Activated CD8-positive, alpha-beta memory T cell treated with anti-CD3 and anti-CD28 coated beads for 36 hours (primary cell): ENCODE measurements at regions not wholly inside any gene's neighbourhood (a gene's known extent, or its start where the extent isn't known, plus 50 kb on each side); places are given as distances from the start of the nearest gene placed in this dataset.

ENCODE experiments used
- CTCF ChIA-PET: fragments of 350-600 bp; sonication (Branson Sonifier 250); formaldehyde crosslinking; loops from one replicate; lab custom pipeline; 2021; ENCODE audit warnings: antibody characterized with exemption; lab: Charles Lee
- POLR2A ChIA-PET: fragments of 350-600 bp; sonication (Branson Sonifier 250); formaldehyde crosslinking; loops from one replicate; lab custom pipeline; 2021; ENCODE audit warnings: antibody characterized with exemption; lab: Charles Lee

DNA sequence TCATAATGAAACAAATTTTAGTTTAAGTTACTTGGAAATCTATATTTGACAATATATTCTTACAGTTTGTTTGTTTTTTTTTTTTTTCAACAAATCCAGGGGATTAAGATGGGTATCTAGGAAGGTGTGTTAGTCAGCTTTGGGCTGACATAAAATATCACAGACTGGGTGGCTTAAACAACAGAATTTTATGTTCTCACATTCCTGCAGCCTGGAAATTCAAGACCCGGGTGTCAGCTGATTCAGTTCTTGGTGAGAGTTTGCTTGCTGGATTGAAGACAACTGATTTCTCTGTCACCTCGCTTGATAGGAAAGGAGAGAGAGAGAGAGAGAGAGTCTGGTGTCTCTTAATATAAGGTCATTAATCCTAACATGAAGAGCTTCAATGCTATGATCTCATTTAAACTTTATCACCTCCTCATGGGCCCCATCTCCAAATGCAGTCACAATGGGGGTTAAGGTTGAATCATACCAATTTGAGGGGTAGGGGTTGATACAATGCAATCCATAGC, 465.2 kb downstream of the CENPC start:
- ChIA-PET POLR2A (no interaction called here), CTCF (no interaction called here)

DNA sequence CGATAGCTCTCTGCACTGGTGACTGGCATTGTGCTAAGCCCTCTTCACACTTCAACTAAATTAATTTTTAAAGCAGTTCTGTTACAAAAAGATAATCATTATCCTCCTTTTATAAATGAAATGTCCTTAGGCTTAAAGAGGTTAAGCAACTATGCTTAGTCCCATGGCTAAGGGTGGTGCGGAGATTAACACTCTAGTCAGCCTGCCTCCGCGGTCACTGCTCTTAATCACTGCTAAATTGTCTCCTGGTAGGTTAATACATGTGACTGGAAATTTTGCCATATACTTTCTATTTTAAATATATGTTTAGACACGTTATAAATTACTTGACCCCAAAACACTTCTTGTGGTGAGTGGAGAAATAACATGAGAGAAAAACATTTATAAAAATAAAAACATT, 473.7 kb downstream of the CENPC start:
- CTCF ChIA-PET, result no interaction called here
- POLR2A ChIA-PET, result no interaction called here

DNA sequence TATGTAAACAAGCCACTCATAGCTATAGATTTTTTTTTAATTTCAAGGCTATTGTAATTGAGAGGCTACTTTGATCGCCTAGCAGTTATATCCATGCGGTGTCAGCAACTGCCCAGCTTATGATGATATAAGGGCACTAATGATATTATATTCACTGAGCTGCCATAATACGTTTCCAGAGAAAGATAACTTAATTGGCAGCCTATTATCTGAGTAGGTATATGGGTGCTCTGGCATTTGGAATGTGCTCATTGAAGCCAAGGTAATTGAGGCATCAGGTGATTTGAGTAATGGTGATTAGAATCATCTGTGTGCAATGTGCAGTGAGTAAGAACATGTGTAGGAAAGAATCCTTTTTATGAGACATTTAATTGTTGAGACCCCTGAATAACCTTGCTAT, 490.0 kb downstream of the CENPC start:
- CTCF ChIA-PET, result no interaction called here
- POLR2A ChIA-PET, result no interaction called here

DNA sequence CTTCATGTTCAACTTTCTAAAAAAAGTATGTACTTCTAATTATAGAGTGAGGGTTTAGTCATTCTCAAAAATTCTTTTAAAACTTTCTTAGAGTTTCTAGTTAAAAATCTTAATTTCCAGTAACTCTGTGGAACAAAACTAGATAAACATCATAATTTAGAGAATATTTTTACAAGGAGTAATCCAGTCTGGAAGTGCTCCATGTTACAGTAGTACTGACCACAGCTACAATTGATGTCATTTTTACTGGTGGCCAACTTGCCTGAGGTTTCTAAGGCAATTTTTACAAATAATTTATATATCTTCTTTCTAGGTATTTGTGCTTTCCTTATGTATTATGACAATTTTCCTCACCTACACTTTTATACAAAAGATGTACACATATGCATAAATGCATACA, 490.4 kb downstream of the CENPC start:
- CTCF ChIA-PET, result no interaction called here

DNA sequence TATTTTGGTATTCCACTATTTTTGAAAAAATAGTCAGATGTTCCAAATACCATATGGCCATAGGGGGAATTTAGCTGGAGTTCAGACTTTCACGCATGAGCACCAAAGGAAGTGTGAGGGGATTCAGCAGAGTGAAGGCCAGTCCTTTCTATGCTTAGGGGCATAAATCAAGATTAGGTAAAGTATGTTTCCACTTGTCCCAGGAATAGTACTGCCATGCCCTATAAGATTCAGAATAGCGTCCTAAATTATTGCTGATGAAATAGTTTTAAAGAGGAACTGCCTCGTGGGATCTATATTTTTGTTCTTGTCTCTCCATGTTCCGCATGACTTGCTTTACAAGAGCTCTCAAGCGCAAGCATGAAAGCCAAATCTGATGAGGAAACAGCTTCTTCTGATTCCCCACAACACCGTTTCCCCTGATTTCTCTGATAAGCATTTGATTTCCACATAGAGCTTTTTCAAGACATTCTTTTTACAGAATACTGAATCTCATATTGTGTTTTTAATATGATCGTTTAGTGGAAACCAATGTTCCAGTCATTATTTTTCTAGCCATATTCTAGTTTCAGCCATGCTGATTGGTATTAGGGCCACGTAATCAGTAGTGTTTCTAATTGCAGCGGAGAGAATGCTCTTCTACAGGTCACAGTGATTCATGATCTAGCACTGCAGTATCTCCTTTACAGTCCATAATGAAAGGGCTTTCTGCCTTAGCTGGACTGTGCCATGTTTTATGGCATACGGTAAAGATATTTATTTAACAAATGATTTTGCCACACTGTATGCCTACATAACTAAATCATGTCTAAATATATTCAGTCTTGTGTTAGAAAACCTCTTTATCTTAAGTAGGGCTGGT, 492.3 kb downstream of the CENPC start:
- CTCF ChIA-PET, result interaction anchor here (0.6 kb wide), 1 partner anchor 43 kb away, joined by 3 read pairs; no protein-coding TSS in a partner anchor
- POLR2A ChIA-PET, result no interaction called here

More for the DNA sequence above, 490.4 kb downstream of the CENPC start:
- POLR2A ChIA-PET, result no interaction called here

DNA sequence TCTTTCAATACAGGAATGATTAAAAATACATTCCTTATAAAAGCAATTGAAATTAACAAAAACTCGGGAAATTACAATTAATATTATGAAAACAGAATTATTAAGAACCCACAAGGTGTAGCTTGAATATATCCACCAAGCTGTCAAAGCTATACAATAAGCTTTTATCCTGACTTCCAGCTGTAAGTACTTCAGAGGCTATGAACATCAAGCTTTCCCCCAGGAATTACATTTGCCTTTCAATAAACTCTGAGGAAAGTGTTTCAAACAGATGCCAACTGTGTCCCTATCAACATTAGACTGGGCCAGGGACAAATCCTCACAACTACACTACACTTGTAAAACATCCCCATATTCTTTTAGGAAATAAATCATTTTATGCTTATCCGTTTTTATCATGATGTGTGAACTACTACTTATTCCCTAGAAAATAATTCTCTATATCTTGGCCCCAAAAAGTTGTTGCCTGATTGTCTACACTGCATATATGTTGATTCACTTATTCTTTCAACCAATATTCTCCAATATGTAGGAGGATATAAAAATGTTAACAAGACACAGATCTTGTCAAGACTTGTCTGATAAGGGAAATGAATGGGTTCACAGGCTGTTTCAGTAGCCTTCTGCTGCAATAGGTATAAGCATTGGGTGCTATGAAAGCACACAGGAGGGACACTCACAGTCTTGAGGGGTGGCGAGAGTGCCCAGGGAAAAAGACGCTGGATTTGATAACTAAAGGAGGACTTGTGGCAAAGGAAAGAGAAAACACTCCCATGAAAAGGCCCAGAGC, 494.1 kb downstream of the CENPC start:
- ChIA-PET CTCF (no interaction called here), POLR2A (no interaction called here)

DNA sequence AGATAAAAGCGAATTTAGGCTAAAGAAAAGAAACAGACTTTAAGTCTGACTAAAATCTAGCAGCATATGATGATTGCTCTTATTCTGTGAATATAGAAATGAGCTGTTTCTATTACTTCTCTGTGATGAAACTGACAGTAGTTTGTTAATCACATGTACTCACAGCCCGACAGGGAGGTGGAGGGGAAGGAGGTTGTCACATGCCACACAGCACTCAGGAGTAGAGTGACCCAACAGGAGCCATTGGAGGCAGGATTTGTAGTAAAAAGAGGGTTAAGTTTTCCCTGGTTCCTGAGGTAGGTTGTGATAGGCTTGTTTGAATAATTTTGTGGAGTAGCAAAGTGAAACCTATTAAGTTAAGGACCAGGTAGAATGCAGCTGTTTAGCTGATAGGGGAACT, 495.9 kb downstream of the CENPC start:
- ChIA-PET POLR2A (no interaction called here), CTCF (no interaction called here)

DNA sequence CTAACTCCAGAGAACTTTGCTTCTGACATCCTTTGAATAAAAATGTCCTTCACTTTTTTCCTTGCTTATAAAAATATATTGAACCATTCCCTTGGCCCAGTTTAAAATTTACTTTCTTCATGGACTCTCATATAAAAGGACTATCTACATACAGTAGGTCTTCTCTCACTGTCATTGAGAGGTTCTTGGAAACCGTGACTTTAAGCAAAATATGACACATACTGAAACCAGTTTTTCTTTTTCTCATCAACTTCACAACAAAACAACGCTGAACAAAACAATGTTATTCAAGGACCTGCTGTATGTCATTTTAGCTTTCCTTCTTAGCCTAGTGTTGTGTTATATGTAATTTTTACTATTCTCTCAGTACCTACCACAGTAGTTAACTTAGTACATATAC, 496.8 kb downstream of the CENPC start:
- ChIA-PET POLR2A (no interaction called here), CTCF (no interaction called here)

DNA sequence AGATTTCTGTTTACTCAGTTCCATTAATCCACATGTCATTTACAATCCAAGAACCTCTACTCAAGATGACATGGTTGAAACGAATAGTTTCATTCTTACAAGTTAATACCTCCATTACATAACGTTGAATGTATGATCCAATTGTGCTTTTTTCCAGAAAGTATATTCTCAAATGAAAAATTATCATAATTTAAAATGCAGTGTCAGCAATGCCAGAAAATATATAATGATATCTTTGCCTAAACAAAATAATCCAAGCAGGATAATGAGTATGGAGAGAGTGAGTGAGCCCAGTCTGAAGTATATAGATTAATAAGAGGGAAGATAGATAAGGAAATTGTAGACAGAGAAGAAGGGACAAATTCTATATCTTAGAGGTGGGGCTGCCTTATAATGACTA, 505.0 kb downstream of the CENPC start:
- CTCF ChIA-PET, result no interaction called here
- POLR2A ChIA-PET, result no interaction called here

DNA sequence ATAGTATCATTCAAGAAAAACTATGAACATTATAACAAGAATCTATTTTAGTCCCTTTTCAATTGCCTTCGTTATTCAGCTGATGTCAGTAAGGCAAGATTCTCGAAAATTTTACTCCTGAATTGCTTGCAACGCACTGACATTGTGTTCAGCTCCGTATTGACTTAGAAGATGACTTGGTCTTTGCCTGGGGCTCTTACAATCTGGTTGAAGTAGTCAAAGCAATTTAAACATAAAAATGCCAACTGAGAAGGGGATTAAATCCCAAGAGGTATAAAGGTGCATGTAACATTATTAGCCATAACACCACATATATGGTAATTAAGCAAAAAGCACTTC, 507.1 kb downstream of the CENPC start:
- POLR2A ChIA-PET, result no interaction called here
- CTCF ChIA-PET, result no interaction called here

DNA sequence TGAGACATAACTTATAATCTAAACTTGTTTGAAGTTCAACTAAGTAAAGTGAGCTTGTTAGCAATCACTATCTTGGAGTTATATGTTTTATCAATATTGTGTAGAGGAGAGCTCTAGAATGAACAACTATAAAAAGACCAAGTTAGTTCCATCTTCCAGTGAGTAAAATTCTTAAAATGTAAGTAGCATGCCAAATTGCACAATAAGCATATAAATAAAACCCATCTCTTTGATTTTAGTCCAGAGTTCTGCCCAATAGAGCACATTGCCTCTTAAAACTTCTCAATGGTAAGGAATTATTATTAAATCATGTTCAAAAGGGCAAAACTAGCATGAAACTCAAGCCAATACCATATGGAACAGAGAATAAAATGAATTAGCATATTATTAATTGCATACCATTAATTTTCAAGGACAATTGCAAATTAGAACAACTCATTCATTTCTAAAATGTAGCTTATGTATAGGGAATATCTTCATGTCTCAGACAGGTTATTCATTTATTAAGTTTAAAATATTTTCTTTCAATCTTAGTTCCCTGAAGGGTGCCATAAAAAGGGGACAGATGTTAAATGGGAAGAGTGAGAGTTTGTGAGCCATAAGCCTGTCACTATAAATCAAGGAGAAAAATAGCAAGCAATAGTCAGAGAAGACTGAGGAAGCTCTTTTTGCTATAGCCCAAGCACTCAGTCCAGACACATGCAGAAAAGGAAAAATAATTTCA, 507.6 kb downstream of the CENPC start:
- ChIA-PET POLR2A (no interaction called here), CTCF (no interaction called here)

DNA sequence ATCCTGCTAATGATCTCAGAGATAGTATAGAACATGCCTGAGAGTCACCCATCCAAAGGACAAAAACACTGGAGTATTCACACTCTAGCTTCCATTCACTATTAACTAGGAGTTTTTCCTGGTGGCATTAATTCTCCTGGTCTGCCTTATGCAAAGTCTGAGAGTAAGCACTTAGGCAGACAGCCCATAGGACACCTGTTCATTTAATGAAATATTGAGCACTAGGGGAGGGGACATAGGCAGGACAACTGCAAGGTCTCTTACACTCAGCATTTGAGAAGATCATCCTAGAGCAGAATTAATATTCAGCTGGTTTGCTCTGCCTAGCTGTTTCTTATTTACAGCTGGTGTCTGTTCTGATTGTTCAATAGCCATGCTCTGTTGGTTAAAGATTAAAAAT, 508.5 kb downstream of the CENPC start:
- POLR2A ChIA-PET, result no interaction called here
- CTCF ChIA-PET, result no interaction called here

DNA sequence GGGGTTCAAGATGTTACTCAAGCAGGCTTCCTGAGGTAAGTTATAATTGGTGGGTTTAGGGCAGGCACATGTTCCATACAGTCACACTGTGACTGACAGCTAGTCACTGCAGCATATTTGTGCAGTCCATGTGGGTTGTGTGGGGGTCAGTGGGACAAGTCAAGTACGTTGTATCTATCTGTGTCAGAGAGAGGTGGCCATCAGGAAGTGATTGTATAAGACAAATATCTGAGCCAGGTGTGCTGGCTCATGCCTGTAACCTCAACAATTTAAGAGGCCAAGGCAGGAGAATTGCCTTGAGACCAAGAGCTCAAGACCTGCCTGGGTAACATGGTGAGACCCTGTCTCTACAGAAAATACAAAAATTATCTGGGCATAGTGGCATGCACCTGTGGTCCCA, 509.3 kb downstream of the CENPC start:
- ChIA-PET POLR2A (no interaction called here), CTCF (no interaction called here)

DNA sequence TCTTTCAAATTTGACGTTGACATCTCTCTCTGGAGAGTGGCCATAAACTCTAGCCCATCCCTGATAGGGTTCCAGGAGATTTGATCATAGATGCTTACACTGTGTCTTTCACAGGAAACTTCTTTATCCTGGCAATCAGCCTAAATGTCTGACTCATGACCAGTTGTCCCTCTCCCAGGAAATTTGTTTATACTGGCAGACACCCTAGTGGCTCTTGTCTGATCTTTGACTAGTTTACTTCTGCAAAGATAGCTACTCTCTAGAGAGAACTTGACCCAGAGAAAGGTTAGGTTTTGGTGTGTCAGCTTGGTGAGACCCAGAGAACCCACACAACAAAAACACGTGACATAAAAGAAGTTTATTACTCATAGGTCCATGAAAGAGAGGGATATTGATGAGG, 509.8 kb downstream of the CENPC start:
- POLR2A ChIA-PET, result no interaction called here
- CTCF ChIA-PET, result no interaction called here

DNA sequence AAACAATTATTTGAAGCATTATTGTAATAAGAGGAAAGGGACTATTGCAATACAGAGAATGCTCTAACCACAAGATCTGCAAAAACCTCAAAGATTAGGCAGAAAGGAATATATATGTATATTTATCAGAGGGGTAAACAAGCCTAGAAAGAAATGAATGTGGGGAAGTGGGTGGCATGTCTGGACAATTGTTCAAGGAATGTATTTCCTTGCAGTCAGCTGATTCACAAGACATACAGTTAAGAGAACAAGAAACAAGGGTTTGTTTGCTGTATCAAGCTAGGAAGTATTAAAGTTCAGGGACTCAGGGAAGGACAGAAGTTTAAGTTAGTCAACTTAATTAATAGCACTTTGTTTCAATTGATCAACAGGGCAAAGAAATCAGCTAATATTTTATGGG, 514.7 kb downstream of the CENPC start:
- CTCF ChIA-PET, result no interaction called here

DNA sequence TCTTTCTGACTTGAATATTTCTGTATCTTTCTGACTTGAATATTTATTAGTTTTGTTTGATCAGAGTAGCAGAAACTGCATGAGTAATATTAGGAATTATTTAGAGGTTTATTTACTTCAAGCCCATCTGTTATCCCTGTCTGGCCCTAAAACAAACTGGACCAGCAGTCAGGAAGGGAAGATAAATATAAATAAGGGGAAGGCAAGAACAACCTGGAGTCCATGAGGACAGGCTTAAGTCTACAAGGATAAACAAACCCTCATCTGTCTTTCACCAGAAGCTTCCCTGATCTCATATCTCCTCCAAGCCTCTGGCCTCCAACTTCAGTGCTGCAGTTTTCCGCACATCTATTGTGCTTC, 524.9 kb downstream of the CENPC start:
- CTCF ChIA-PET, result no interaction called here
- POLR2A ChIA-PET, result no interaction called here

More for the DNA sequence above, 514.7 kb downstream of the CENPC start:
- POLR2A ChIA-PET, result no interaction called here

DNA sequence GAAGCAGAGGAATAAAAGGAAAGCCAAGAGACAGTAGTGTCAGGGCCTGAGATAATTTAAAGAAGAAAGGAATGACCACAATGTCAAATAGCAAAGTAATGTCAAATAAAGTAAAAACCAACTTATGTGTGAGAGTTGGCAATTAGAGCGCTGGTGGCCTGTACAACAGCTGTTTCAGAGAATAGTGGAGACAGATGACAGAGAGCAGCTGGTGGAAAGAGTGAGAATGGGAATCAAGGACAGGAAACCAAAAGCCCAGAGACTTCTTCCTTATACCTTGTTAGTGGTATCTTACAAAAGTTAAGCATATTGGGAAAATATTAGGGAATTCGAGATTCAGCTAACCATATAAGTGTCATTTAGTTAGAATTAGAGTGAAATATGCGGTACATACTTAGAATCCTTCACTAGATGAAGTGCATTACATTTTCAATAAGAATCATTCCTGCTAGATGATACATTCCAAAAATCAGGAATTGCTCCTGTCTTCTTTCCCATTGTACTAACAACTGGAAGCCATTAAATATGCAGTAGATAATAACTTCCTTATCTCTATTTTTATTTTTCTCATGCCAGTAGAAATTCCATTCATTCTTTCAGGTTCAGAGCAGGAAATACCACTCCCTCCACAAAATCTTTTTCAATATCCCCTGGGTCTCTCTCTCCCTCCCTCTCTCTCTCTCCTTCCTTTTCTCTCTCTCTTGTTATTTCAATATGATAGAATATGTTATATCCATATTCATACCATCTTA, 525.4 kb downstream of the CENPC start:
- POLR2A ChIA-PET, result no interaction called here
- CTCF ChIA-PET, result no interaction called here

DNA sequence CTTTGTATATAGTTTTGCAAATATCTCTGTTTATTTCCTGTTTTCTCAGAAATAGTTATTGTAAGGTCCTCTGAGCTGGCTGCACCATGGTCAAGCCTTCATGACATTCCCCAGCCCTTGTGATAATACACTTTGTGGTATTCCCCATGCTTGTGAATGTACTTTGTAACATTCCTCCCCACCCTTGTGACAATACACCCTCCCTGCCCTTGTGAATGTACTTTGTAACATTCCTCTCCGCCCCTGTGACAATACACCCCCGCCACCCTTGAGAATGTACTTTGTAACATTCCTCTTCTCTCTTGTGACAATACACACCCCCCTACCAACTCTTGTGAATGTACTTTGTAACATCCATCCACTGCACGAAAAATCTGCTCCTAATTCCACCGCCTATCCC, 530.7 kb downstream of the CENPC start:
- ChIA-PET POLR2A (no interaction called here), CTCF (no interaction called here)

DNA sequence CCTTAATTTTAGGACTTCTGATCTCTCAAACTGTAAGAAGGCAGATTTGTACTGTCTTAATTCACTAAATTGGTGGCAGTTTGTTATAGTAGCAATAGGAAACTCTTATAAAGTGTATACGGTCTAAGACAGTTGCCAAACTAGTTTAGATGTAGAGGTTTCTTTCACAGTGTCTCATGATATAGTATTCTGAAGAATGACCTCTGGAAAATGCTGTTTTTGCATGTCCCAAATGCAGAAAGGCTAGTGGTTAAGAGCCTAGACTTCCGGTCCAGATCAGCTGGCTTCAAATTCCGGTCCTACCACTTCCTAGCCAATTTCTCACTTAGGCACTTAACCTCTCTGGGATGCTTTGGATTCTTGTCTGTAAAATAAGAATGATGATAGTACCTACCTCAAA, 538.5 kb downstream of the CENPC start:
- ChIA-PET POLR2A (no interaction called here), CTCF (no interaction called here)

DNA sequence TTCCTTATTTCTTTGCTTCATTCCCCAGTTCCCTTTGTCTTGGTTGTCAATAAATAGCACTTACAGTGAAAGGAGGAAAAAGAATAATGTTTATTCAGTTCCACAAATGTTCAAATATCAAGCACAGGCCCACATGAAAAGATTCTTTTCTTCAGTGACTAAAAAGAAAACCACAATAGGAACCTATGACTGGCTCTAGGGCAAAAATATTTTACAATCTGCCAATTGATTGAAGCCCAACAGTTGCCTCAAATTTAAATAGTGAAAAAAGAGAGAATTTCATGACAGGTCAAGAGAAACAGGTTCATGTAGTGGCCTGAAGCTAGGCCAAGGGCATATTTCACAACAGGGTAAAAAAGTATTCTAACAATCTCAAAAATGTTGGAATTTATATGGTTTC, 553.8 kb downstream of the CENPC start:
- ChIA-PET POLR2A (no interaction called here), CTCF (no interaction called here)
